ENCODE measurements at regions not wholly inside any gene's neighbourhood (a gene's known extent, or its start where the extent isn't known, plus 50 kb on each side); places are given as distances from the start of the nearest gene placed in this dataset.

DNA sequence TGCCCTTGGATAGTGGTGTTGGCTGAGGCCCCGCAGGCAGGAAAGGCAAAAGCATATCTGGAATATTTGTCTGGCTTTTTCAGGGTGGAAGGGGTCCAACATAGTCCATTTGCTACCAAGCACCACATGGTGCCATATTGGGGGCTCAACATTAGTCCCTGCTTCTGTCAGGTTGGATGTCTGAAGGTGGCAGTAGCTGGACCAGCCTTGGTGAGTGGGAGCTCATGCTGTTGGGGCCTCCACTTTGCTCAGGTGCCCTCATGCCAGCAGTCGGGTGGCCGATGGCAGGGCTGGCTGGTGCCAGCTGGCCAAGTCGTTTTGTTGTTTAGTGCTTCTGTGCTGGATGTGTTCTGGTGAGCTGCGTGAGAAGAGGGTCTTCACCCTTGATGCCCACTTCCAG, 135.3 kb downstream of the PAPOLA start:
- TF ChIP-seq POLR2A (IDR thresholded peaks at IDR 0.05) (no peak), POLR2AphosphoS5 (IDR thresholded peaks at IDR 0.05) (no peak)
- TF ChIP-seq, protein P1, sequence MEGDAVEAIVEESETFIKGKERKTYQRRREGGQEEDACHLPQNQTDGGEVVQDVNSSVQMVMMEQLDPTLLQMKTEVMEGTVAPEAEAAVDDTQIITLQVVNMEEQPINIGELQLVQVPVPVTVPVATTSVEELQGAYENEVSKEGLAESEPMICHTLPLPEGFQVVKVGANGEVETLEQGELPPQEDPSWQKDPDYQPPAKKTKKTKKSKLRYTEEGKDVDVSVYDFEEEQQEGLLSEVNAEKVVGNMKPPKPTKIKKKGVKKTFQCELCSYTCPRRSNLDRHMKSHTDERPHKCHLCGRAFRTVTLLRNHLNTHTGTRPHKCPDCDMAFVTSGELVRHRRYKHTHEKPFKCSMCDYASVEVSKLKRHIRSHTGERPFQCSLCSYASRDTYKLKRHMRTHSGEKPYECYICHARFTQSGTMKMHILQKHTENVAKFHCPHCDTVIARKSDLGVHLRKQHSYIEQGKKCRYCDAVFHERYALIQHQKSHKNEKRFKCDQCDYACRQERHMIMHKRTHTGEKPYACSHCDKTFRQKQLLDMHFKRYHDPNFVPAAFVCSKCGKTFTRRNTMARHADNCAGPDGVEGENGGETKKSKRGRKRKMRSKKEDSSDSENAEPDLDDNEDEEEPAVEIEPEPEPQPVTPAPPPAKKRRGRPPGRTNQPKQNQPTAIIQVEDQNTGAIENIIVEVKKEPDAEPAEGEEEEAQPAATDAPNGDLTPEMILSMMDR (IDR thresholded peaks at IDR 0.05) = no peak
- intact Hi-C loops (cut with DNase I; ENCODE audit: low total_unique reads) = no loop called here
- DNase-seq (ENCODE audit: low spot score in 2 of 2) = peak in 1 of 2 donors; percentile 8

DNA sequence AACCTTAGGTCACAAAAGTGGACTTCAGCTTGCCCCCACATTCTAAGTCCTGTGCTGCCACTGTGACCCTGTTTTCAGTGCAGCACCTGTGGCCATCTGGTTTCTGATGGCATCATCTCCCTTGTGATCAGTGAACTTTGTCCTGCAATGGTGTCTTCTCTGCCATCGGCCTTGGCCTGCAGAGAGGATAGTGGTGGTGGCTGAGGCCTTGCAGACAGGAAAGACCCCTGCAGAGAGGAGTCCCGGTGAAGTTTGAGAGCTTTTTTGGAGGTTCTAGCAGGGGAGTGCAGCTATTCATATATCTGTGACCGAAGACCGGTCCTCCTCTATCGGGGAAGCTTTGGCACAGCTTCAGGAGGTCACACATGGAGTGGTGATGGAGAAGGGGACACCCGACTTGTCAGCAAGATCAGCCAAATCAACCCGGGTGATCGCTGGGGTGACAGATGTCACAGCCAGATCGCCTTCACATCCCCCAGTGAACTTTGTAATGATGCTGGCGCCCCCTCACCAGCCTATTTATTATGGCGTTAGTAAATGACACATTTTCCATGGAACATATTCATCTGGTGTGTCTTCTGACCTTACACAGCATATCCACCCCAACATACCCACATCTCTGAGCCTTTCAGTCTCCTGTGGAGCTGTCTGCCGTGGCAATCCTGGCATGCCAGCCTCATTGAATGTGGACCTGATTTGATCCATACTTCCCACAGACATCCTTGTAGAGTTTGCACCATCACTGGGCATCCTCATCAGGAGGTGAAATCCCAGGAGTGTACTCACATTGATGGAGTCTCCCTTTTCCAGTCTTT, 136.1 kb downstream of the PAPOLA start:
- Histone ChIP-seq H3K27ac (no peak overlapping the region), H3K27me3 (no peaks in the 10 kb centered on the region), H3K36me3 (no peaks in the 10 kb centered on the region), H3K4me1 (no peaks in the 10 kb centered on the region), H3K4me3 (no peak overlapping the region), H3K9me3 (no peaks in the 10 kb centered on the region)
- TF ChIP-seq POLR2A (IDR thresholded peaks at IDR 0.05) = no peak
- TF ChIP-seq, protein P1 (IDR thresholded peaks at IDR 0.05) = no peak
- no peak for TF ChIP-seq POLR2AphosphoS5 (IDR thresholded peaks at IDR 0.05)
- peak in 1 of 2 donors; percentile 7 for DNase-seq (ENCODE audit: low spot score in 2 of 2)
- intact Hi-C loops (cut with DNase I; ENCODE audit: low total_unique reads) = no loop called here

More for the DNA sequence above, 135.3 kb downstream of the PAPOLA start:
- Histone ChIP-seq H3K27me3 (no peaks in the 10 kb centered on the region), H3K9me3 (no peaks in the 10 kb centered on the region), H3K4me3 (no peak overlapping the region), H3K27ac (no peak overlapping the region), H3K4me1 (no peaks in the 10 kb centered on the region), H3K36me3 (no peaks in the 10 kb centered on the region)

DNA sequence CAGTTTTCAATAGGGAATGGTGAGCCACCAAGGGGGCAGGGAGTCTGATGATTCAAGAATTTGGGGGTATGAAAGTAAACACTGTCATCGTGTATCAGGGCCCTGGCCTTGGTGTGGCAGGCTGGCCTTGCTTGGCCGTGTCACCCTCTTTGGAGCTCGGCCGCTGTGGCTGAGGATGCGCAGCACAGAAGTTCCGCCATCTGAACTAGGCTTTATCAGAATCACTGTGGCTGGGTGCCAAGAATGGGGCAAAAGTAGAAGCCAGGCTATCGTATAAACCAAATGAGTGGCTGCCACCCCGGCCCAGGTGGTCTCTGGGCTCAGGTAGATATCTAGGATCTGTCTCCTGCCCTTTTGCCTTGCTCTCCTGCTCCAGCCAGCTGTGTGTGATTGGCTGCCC, 137.4 kb downstream of the PAPOLA start:
- TF ChIP-seq POLR2A (IDR thresholded peaks at IDR 0.05) (no peak), POLR2AphosphoS5 (IDR thresholded peaks at IDR 0.05) (no peak)
- TF ChIP-seq, protein P1 (IDR thresholded peaks at IDR 0.05) = no peak
- Histone ChIP-seq H3K27ac (no peak overlapping the region), H3K9me3 (no peaks in the 10 kb centered on the region), H3K27me3 (no peaks in the 10 kb centered on the region), H3K4me3 (no peak overlapping the region), H3K36me3 (no peaks in the 10 kb centered on the region), H3K4me1 (no peaks in the 10 kb centered on the region)
- intact Hi-C loops (cut with DNase I; ENCODE audit: low total_unique reads) = no loop called here
- peak in 1 of 2 donors; percentile 1 for DNase-seq (ENCODE audit: low spot score in 2 of 2)

DNA sequence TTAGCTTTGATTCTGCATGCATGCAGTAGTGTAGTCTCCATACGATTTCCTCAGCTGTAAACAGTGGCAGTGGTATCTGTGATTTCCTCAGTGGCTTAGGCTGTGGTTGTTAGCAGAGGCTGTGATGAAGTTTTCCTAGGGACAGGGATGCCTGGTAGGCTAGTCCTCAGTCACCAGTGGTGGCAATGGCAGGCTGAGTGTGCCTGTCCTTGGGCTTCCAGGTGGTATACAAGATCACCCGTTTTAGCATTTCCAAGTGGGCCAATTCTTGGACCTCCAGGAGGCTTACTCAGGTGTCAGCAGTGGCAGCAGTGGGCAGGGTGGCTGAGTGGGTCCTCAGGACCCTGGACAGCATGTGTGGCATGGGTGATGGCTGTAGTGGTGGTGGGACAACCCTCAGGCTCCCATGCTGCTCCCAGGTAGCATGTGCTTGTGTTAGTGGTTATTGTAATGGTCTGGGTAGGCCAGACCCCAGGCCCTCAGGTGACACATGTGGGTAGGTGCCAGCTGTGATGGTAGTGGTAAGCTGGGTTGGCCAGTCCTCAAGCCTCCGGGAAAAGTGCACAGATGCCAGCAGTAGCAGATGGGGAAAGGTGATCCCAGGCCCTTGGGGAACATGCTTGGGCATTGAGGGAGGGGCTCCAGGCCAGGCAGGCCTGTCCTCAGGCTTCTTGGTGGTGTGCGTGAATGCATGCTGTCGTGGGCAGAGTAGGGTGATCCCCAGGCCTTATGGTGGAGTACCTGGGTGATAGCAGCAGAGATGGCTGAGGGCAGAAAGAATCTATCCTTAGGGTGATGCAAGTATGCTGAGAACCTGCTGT, 146.5 kb downstream of the PAPOLA start:
- Histone ChIP-seq H3K4me3 (no peak overlapping the region), H3K9me3 (peaks cover 0 to 21% of the 10 kb centered on the region in 2 donors), H3K27ac (no peak overlapping the region), H3K36me3 (peaks cover 3% of the 10 kb centered on the region), H3K27me3 (no peaks in the 10 kb centered on the region), H3K4me1 (no peaks in the 10 kb centered on the region)
- TF ChIP-seq, protein P1 (IDR thresholded peaks at IDR 0.05) = no peak
- TF ChIP-seq POLR2A (IDR thresholded peaks at IDR 0.05) (no peak), POLR2AphosphoS5 (IDR thresholded peaks at IDR 0.05) (no peak)
- intact Hi-C loops (cut with DNase I; ENCODE audit: low total_unique reads) = no loop called here
- no peak for DNase-seq (ENCODE audit: low spot score in 2 of 2)

DNA sequence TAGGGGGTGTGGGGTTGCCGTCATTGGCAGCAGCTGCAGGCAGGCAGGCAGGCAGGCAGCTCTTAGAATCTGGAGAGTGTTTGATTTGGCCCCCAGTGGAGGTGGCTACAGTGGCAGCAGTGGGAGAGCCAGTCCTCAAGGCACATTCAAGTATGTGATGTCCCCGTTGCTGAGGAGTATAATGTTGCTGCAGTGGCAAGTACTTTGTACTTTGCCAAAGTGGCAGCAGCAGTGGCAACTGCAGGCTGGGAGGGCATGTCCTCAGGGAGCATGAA, 147.1 kb downstream of the PAPOLA start:
- H3K27me3 ChIP-seq = no peaks in the 10 kb centered on the region
- H3K4me1 ChIP-seq = no peaks in the 10 kb centered on the region
- H3K4me3 ChIP-seq = no peak overlapping the region
- H3K9me3 ChIP-seq = peaks cover 0 to 21% of the 10 kb centered on the region in 2 donors
- TF ChIP-seq, protein P1 (IDR thresholded peaks at IDR 0.05) = no peak
- no peak for TF ChIP-seq POLR2AphosphoS5 (IDR thresholded peaks at IDR 0.05)
- no peak for TF ChIP-seq POLR2A (IDR thresholded peaks at IDR 0.05)
- peaks cover 3% of the 10 kb centered on the region for H3K36me3 ChIP-seq
- intact Hi-C loops (cut with DNase I; ENCODE audit: low total_unique reads) = no loop called here
- no peak overlapping the region for H3K27ac ChIP-seq
- DNase-seq (ENCODE audit: low spot score in 2 of 2) = no peak
